SK-N-MC (cell line): ENCODE measurements at regions not wholly inside any gene's neighbourhood (a gene's known extent, or its start where the extent isn't known, plus 50 kb on each side); places are given as distances from the start of the nearest gene placed in this dataset.

Experiments used
- EZH2 ChIP-seq: fragments of 200-600 bp; sonication (generic); IDR thresholded peaks from one replicate; pipeline ENCODE4 v1.6.1; 2017; ENCODE audit warnings: antibody characterized with exemption
- FOXP2 ChIP-seq: optimal IDR thresholded peaks from 2 replicates; pipeline ENCODE3; 2011; ENCODE audit warnings: mild to moderate bottlenecking, moderate library complexity; ENCODE audit not compliant: insufficient read depth; ENCODE audit errors: extremely low read length, control extremely low read depth
- POLR2AphosphoS5 ChIP-seq: IDR thresholded peaks from 2 replicates; pipeline ENCODE4 v1.6.1; 2012; ENCODE audit warnings: mild to moderate bottlenecking, low read depth, low read length, borderline replicate concordance

DNA sequence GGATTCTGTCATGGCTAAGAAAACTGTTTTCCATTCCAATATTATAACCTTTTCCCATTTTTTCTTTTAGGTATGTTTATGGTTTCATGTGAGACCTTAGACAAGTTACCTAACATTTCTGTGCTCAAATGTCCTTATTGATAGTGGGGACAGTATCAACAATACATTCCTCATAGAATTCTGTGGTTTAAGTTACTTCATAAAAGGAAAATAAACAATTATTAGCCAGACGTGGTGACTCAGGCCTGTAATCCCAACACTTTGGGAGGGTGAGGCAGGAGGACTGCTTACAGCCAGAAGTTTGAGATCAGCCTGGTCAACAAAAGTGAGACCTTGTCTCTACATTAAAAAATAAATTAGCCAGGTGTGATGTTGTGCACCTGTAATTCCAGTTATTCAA, 436.8 kb upstream of the CNTN4 start:
- TF ChIP-seq POLR2AphosphoS5 (no peak), EZH2 (no peak), FOXP2 (no peak)
